ENCODE measurements at regions not wholly inside any gene's neighbourhood (a gene's known extent, or its start where the extent isn't known, plus 50 kb on each side); places are given as distances from the start of the nearest gene placed in this dataset.

DNA sequence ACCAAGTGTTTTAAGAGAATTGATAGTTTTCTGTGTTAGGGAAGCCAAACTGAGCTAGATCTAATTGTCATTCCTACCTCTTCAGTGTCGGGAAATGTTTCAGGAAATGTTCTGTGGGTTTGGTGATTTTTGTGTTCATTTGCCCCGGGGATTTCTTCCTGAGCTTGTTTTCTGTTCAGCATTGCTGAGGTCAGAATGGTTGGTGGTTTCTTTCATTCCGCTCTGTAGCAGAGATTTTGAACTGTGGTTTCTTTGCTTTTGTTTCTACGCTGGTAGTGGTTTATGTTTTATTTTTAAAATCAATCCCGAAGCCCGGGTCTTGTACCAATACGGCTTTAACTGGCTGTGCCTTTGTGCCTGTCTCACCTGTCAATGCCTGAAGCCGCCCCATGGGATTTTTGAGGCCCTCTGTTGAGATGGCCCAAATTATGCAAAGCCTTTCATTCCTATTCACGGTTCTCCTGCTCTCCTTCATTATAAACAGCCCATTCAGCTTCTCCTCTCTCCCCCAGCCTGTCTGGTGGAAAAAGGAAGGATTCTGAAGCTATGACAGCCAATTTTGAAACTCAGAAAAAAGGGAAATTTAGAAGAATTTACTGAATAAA, 417.2 kb upstream of the KAZN start:
- no peak for DNase-seq (ENCODE audit: low read depth, low spot score)
- in situ Hi-C loops (cut with HindIII; ENCODE audit: low pct_unique_long_range_greater_than_20kb, low sequenced_read_pairs) = no loop called here

DNA sequence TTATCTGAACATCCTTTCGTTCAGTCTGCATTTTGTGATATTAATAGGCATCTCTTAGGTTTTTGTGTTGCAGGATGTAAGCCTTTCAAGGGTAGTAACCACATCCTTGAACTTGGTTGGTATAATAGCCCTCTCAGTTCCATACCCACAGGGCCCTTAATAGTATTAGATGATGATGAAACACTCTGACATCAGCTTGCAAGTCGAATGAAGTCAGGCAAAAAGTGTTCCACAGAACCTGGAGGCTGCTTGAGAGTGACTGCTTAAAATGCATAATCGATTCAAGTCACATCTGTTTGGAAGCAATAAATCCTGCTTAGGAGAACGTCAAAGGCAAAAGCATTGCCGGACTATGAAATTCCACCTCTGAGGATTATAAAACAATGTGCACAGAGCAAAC, 415.6 kb upstream of the KAZN start:
- in situ Hi-C loops (cut with HindIII; ENCODE audit: low pct_unique_long_range_greater_than_20kb, low sequenced_read_pairs) = no loop called here
- peak; percentile 1 for DNase-seq (ENCODE audit: low read depth, low spot score)

DNA sequence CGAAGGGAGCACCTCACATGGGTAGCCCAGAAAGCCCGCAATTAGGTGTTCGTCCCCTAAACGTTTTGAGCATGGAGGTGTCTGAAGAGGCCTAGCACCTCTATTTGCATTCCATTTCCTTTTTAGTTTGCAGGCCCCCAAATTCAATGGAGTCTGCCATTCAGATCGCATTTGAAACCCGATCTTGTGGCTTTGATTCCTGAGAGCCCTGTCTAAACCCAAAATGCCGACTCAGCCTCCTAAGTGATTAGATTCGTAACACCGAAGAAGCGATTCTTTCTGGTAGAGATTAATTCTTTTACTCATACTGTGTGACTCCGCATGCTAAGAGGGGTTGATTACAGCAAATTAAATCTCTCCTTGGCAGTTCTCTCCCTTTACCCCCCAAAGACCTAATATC, 415.2 kb upstream of the KAZN start:
- no peak for DNase-seq (ENCODE audit: low read depth, low spot score)
- in situ Hi-C loops (cut with HindIII; ENCODE audit: low pct_unique_long_range_greater_than_20kb, low sequenced_read_pairs) = no loop called here

DNA sequence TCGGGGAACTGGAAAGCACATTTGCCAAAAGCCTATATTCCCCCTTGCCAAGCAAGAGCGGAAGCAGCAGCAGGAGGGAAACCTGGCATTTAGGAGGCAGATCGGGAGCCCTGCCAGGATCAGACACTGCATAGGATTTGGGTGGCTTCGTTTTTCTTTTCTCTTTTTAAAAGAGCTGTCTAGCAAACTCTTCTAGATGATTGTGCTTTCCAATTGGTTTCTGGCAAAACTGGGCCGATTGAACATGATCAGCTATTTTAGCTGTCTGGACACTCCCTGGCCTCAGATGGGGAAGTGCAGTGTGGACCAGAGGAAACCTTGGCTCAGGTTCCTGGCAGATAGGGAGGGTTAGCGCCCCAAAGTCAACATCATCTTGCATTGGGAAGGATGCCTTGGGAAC, 414.0 kb upstream of the KAZN start:
- no peak for DNase-seq (ENCODE audit: low read depth, low spot score)
- in situ Hi-C loops (cut with HindIII; ENCODE audit: low pct_unique_long_range_greater_than_20kb, low sequenced_read_pairs) = no loop called here

DNA sequence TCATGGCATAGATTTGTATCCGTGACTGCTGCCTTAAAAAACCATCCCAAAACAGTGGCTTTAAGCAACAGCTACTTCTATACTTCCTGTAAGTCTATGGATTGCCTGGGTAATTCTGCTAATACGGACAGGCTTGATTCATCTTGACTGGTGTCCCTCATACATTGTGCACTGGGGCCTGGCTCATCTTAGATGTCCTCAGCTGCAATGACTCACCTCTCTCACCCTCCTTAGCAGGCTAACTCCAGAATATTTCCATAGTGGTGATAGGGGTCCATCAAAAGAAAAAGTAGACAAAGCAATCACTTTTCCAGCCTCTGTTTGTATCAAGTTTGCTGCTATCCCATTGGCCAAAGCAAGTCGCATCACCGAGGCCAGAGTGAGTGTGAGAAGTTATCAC, 409.1 kb upstream of the KAZN start:
- DNase-seq (ENCODE audit: low read depth, low spot score) = no peak
- in situ Hi-C loops (cut with HindIII; ENCODE audit: low pct_unique_long_range_greater_than_20kb, low sequenced_read_pairs) = no loop called here

DNA sequence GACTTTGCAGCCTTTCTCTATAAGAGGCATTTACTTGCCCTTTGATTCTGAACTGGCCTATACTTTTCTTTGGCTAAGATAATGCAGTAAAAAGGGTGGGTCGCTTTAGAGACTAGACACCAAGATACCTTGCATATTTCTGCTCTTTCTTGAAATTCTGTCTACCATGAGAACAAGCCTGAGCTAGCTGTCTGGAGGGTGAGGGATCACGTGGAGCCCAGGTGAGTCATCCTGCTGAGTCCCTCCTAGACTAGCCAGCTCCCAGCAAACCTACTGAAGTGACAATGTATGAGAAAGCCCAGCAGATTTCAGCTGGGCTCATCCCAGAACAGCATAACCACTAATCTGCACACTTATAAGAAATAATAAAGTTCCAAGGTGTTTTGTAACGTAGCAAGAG, 408.0 kb upstream of the KAZN start:
- in situ Hi-C loops (cut with HindIII; ENCODE audit: low pct_unique_long_range_greater_than_20kb, low sequenced_read_pairs) = no loop called here
- no peak for DNase-seq (ENCODE audit: low read depth, low spot score)

DNA sequence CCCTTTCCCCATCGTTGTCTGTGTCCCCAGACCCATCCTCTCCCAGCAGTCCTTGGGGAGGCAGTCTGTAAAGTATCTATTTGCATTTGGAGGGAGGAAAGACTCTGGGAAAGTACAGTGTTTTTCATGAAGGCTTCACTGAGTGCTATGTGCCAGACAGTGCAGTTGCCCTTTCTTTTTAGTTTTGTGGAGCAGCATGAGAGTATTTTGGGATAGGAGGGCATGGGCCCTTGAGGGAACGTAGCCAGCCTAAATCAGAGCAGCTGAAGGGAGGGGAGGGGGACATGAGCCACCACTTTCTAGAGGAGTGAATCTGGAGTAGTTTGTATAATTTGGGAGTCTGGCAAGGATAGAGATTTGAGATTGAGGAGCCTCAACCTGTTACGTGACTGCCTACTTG, 404.0 kb upstream of the KAZN start:
- in situ Hi-C loops (cut with HindIII; ENCODE audit: low pct_unique_long_range_greater_than_20kb, low sequenced_read_pairs) = no loop called here
- no peak for DNase-seq (ENCODE audit: low read depth, low spot score)

DNA sequence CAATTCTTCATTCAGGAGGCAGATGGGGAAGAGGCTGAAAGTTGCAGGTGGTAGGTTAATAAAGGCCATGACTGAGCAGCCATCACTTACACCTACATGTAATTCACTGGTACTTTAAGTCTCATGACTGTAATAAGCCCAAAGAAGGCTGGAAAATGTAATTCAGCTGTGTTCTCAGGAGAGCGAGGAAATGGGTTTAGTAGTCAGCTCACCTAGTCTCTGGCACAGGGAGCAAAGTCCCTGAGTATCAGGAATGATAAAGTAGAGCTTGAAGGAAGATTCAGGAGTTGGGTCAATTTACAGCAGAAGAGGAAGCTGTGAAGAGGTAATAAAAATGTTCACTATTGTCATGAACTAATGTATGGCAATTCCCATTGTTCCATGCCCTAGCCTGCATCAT, 393.4 kb upstream of the KAZN start:
- in situ Hi-C loops (cut with HindIII; ENCODE audit: low pct_unique_long_range_greater_than_20kb, low sequenced_read_pairs) = no loop called here
- no peak for DNase-seq (ENCODE audit: low read depth, low spot score)

DNA sequence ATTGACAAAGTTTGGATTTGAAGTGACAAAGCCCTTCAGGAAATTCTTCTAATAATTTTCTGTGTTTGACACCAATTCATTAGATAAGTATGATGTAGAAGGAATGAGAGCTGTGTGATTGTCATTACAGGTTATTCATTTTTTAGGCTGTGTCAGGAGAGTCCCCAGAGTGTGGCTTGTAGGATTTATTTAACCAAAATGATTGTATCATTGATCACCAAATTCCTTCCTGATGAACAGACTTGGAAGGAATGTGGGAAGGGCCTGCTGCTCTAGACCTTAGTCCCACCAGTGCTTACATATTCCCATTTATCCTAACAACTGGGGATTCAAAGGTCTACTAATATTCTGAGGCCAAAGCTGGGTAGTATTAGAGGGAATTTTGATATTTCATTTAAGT, 383.3 kb upstream of the KAZN start:
- no peak for DNase-seq (ENCODE audit: low read depth, low spot score)
- in situ Hi-C loops (cut with HindIII; ENCODE audit: low pct_unique_long_range_greater_than_20kb, low sequenced_read_pairs) = no loop called here

DNA sequence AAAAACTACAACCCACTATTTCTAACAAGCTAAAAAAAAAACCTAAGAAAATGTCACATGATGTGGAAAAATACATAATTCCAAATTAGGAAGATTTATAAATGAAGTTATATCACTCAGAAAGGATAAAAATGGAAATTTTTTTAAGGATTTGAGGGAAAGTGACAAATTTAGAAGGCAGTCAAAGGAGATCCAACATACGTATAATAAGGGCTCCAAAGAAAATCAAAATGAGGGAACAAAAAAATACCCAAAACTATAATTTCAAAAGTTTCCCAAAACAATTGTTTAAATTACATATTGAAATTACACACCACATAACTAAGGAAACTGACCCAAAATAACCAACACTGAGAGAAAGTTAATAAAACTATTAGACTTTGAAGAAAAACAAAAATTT, 381.1 kb upstream of the KAZN start:
- in situ Hi-C loops (cut with HindIII; ENCODE audit: low pct_unique_long_range_greater_than_20kb, low sequenced_read_pairs) = no loop called here
- DNase-seq (ENCODE audit: low read depth, low spot score) = no peak

DNA sequence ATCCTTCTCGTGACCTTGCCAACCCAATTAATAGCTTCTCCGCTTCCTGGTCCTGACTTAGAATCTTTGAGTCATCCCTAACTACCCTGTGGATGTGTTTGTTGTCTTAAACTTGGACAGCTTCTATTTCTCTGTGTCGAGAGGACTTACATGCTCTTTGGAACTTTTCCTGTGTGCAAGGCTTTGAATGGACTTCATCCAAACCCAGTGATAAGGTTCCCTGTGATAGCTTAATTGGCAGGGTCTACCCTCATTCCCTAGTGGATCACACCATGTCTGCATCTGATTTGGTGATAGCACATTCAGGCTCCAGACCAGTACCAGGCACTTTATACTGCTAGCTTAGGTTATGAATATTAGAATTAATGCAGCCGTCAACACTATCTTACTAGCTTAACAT, 378.2 kb upstream of the KAZN start:
- no peak for DNase-seq (ENCODE audit: low read depth, low spot score)
- in situ Hi-C loops (cut with HindIII; ENCODE audit: low pct_unique_long_range_greater_than_20kb, low sequenced_read_pairs) = no loop called here

DNA sequence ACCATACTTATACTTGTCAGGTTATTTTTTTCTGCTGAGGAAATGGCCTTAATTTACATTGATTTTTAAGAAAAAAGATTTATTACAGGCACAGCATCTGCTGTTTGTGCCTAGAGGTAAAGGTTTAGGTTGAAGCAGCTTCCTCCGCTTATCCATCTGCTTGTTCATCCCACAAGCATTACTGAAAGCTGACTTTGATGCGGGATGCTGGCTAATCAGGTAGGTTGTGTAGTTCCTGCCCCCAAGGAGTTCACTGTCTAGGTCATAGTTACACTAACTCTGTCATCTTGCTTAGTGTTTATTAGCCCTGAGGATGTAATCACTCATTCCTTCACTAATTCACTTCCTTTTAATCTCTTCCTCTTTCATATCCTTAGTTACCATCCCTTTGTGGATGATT, 377.7 kb upstream of the KAZN start:
- in situ Hi-C loops (cut with HindIII; ENCODE audit: low pct_unique_long_range_greater_than_20kb, low sequenced_read_pairs) = no loop called here
- no peak for DNase-seq (ENCODE audit: low read depth, low spot score)

DNA sequence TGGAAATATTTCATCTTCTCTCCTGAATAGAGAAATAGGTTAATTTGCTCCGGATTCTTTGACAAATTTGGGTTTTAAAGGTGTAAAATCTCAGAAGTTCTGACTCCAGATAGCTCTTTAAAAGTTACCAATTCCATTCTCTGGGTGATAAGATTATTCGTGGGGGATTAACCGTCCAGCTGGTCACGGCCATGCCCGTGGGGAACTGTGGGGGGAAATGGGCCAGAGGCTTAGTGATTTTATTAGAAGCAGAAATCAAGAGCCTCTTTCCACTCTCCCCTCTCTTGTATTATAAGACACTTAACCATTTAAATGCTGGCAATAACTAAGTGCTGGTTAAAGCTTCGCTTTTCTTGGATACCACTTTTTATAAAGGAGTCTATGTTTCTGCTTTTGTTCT, 376.4 kb upstream of the KAZN start:
- in situ Hi-C loops (cut with HindIII; ENCODE audit: low pct_unique_long_range_greater_than_20kb, low sequenced_read_pairs) = no loop called here

DNA sequence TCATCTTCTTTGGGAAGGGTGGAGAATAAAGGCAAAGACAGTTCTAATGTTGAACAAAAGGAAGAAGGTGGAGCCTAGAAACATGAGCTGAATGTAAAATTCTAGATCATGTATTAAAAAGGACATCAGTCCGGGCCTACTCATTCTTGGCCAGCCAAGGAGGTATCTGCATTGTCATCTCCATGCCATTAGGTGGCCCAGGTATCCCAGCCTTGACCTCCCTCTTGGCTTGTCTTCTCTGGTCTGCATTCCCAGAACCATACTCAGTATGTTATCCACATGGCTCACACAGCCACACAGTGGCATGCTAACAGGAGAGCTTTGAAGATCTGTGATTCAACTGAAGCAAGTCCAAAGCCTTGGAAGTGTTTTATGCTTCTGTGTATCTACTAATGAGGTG, 369.8 kb upstream of the KAZN start:
- in situ Hi-C loops (cut with HindIII; ENCODE audit: low pct_unique_long_range_greater_than_20kb, low sequenced_read_pairs) = no loop called here
- no peak for DNase-seq (ENCODE audit: low read depth, low spot score)

More for the DNA sequence above, 376.4 kb upstream of the KAZN start:
- DNase-seq (ENCODE audit: low read depth, low spot score) = no peak

DNA sequence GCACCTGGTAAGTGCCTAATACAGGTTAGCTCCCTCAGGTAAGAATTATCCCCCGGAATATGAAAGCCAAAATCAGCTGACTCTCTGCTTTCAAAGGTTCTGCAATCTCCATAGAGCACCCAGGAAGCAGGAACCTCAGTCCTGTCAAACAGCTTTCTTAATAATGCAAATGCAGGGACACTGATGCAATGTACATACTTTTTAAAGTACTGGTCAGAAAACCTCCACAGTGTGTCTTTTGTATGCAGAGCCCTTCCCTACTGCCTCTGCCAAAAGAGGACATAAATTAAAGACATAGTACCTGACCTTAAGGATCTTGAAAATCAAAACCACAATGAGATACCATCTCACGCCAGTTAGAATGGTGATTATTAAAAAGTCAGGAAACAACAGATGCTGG, 365.0 kb upstream of the KAZN start:
- in situ Hi-C loops (cut with HindIII; ENCODE audit: low pct_unique_long_range_greater_than_20kb, low sequenced_read_pairs) = no loop called here
- DNase-seq (ENCODE audit: low read depth, low spot score) = no peak

DNA sequence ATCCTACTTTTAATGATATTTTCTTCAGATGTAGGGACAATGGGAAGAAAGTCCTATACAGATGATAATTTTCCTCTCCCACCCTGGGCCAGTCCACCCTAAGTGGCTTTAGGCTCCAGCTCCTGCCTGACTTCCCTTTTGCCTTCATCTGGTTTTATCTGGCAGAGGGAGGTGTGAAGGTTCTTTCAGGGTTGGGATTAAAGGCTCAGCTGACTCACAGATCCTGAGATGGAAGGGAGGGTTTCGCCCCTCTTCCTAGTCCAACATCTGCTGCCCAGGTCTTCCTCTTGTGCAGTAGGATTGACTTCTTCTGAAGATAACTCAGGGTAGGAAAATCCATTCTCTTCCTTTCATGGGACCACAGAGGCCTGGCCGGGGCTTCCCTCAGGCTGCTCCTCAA, 362.4 kb upstream of the KAZN start:
- in situ Hi-C loops (cut with HindIII; ENCODE audit: low pct_unique_long_range_greater_than_20kb, low sequenced_read_pairs) = no loop called here

DNA sequence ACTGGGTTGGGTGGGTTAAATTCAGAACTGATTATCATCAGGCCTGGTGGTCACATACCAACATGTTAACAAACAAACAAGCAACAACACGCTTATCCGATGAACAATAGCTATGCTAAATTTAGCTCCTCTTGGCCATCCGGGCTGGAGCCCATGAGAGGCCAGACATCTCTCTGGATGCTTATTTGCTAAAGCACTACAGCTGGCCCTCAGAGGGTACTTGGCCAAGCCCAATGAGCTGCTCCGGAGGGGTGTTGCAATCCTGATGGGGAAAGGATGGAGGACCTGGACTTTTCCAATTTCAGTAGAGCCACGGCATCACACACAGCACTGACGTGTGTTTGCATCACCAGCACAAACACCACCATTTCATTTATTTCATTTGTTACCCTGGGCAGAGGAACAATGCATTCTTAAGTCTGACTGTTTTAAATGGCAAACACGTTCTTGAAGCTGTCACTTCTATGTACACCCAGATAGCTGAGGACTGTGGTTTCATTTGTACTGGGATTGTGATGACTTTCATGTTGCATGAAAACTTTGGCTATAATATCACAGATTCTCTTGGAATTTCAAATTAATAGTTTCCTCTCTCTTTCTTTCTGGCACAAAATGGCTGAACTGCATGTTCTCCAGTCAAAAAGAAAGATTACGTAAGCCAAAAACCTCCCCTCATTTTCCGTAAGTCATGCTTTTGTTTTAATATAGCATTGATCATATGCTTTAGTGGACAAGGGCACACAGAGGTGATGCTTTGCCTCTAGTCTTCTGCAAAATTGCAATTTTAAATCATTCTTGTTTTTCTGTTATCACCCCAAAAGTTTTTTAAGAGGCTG, 359.8 kb upstream of the KAZN start:
- DNase-seq (ENCODE audit: low read depth, low spot score) = no peak
- in situ Hi-C loops (cut with HindIII; ENCODE audit: low pct_unique_long_range_greater_than_20kb, low sequenced_read_pairs) = no loop called here

More for the DNA sequence above, 362.4 kb upstream of the KAZN start:
- no peak for DNase-seq (ENCODE audit: low read depth, low spot score)

DNA sequence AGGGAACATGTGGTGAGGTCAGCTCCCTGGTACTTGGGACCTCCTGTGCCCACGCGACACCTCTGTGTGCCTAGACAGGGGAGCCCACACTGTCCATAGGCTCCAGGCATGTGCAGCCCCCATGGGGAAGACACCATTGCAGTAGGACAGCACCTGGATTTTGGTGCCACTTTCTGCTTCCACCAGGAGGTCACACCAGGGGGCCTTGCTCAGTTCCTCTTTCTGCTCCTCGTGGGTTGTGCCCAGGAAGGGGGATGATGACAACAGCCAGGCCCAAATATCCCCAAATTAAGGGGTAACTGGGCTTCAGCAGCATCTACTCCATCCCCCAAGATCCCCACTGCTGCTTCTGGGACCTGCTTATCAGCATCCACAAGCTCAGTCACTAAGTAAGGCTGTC, 358.2 kb upstream of the KAZN start:
- in situ Hi-C loops (cut with HindIII; ENCODE audit: low pct_unique_long_range_greater_than_20kb, low sequenced_read_pairs) = no loop called here
- no peak for DNase-seq (ENCODE audit: low read depth, low spot score)

DNA sequence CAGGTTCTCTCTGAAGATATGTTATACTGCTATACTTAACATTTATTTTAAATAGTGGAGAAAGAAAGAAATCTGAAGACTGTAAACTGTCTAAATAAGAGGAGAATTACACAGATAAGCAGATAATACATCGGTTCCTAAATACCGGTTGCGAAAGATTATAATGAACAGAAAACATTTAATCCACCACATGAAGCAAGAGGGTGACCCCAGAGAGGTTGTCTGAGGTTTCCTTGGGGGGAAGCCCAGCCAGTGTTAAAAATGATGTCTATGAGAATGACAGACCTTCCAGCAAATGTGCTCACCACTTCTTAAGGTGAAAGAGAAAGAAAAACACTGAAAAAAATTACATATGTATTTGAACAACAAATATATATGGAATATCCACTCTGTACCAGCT, 356.4 kb upstream of the KAZN start:
- in situ Hi-C loops (cut with HindIII; ENCODE audit: low pct_unique_long_range_greater_than_20kb, low sequenced_read_pairs) = no loop called here
- no peak for DNase-seq (ENCODE audit: low read depth, low spot score)
